ENCODE measurements at regions not wholly inside any gene's neighbourhood (a gene's known extent, or its start where the extent isn't known, plus 50 kb on each side); places are given as distances from the start of the nearest gene placed in this dataset.

DNA sequence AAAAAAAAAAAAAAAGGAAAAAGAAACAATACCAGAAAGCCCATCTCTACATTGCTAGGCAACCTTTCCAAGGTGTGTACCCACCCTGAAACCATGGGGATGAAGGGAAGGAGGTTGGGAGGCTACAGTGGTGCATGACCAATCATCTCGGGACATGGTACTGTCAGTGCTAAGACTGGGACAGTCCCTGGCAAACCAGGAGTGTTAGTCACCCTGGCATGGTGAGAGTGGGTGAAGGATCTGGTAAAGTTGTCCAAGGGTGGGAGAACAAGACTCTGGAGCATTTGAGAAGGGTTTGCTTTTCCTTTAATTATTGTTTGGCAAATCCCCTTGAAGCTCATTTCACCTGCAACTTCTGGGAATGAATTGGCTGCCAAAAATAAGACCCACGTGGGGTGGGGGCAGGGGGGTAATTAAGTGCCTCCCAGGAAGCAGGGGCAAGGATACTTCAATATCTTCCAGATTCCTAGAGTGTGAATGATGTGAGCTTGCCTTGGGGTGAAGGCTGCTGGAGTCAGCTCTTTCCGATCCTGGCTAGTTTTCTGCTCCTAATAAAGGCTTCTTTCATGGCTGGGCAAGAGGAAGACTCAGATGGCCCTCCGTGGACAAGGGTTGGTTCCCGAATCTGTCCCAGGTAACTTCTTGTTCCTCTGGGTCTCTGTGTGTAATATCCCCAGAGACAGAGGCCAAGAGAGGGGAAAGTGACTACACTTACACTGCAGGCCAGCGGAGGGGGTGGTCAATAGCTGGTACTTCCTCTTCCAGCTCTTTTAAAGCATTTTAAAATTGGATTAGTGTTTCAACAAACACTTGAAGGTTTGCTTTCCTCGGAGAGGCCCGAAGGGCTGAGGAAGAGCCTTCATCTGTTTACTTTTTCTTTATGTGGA lies 61.6 kb upstream of the SPRY4 start:
- TF ChIP-seq, protein P1, sequence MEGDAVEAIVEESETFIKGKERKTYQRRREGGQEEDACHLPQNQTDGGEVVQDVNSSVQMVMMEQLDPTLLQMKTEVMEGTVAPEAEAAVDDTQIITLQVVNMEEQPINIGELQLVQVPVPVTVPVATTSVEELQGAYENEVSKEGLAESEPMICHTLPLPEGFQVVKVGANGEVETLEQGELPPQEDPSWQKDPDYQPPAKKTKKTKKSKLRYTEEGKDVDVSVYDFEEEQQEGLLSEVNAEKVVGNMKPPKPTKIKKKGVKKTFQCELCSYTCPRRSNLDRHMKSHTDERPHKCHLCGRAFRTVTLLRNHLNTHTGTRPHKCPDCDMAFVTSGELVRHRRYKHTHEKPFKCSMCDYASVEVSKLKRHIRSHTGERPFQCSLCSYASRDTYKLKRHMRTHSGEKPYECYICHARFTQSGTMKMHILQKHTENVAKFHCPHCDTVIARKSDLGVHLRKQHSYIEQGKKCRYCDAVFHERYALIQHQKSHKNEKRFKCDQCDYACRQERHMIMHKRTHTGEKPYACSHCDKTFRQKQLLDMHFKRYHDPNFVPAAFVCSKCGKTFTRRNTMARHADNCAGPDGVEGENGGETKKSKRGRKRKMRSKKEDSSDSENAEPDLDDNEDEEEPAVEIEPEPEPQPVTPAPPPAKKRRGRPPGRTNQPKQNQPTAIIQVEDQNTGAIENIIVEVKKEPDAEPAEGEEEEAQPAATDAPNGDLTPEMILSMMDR (IDR thresholded peaks at IDR 0.05; ENCODE audit: extremely low read depth in 1 of 2, insufficient read depth in 1 of 2, low read depth in 1 of 2, low read length in 2 of 2): no peak
- TF ChIP-seq, protein P2, sequence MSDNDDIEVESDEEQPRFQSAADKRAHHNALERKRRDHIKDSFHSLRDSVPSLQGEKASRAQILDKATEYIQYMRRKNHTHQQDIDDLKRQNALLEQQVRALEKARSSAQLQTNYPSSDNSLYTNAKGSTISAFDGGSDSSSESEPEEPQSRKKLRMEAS (IDR thresholded peaks at IDR 0.05; ENCODE audit: insufficient read depth, insufficient read length): no peak
- no peak for TF ChIP-seq POLR2A (IDR thresholded peaks at IDR 0.05; ENCODE audit: low read depth, low read length)
